Pulmonary artery endothelial cell (primary cell): ENCODE measurements at regions not wholly inside any gene's neighbourhood (a gene's known extent, or its start where the extent isn't known, plus 50 kb on each side); places are given as distances from the start of the nearest gene placed in this dataset.
"Not testable (repeated sequence)": the region's sequence is repeated elsewhere in the genome, so short reads cannot be mapped to it uniquely, and the experiment has no call there.

Experiments
- DNase-seq: peaks from one replicate; pipeline ENCODE4 v3.0.0-alpha.2; 2011; ENCODE audit warnings: low read depth, low spot score

- DNase-seq = no peak
Measured at GRCh38 chr3:191848818-191849217, 387.9 kb downstream of the PYDC2 start.

- DNase-seq = no peak
Measured at GRCh38 chr3:191859531-191859930, 398.6 kb downstream of the PYDC2 start.

DNA sequence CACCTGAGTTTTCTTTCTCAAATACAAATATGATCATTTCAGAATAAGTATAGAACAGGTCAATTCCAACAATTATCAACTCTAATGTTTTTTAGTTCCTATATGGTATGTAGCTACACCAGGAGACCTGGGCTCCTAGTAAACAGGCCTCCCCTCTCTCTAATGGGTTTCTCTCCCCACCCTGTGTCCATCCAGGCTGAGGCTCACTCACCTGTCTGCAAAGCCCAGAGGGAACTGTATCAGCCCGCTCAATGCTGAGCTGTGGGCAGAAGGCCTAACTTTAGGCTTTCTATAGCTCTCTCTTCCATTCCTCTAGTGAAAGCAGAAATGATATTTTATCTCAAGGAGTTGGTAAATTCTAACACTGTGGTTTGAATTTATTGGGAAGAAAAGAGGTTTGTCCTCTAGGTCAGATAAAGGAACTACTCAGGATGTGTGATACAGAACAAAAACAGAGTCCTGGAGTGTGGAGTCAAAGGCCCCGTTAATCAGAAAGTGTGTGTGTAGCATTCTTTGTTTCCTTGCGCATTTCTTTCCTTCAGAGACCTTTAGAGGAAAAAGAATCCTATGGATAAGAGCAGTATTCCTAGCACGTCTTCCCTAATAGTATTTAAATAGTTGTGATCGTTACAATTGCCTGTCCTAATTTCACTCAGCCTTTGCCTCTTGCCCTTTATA, 408.9 kb downstream of the PYDC2 start:
- no peak for DNase-seq

DNA sequence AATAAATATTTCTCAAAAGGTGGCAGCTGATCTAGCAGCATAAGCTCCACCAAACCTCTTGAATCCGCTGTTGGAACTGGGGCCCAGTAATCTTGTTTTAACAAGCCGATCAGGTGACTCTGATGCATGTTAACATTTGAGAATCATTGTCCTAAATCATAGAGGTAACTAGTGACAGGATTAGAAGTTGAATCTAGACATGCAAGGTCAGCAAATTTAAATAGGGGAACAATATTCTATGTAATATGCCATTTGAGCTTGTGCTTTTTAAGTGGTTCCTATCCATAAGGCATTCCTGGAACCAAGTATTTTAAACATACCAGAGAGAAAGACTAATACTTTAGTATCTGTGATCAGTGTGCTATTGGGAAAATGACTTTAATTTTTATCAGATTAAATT, 412.8 kb downstream of the PYDC2 start:
- DNase-seq = no peak

DNA sequence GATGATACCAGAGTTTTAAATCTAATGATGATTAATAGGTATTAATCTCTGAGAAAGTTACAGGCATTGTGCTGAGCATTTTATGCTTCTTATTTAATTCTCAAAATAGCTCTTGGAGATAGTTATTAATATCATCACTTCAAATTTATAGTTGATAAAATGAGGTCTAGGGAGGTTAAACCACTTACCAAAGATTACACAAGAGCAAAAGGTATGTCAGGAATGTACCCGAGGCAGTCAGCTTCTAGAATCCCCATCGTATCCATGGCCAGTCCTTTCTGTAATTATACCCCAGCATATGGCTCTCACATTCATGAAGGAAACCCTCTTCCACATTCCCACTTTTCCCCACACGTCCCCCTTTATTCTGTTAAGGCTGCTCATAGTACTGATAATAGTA, 421.3 kb downstream of the PYDC2 start:
- no peak for DNase-seq

GRCh38 chr3:191884132-191884531, 423.2 kb downstream of the PYDC2 start:
- no peak for DNase-seq

GRCh38 chr3:191889106-191889505, 428.1 kb downstream of the PYDC2 start:
- no peak for DNase-seq

- DNase-seq = no peak
Measured at GRCh38 chr3:191889756-191890155, 428.8 kb downstream of the PYDC2 start.

- no peak for DNase-seq
Measured at GRCh38 chr3:191894406-191894805, 433.4 kb downstream of the PYDC2 start.

GRCh38 chr3:191901741-191902140, 440.8 kb downstream of the PYDC2 start:
- DNase-seq = no peak

GRCh38 chr3:191912616-191913204, 451.7 kb downstream of the PYDC2 start:
- DNase-seq = no peak

GRCh38 chr3:191915712-191916111, 454.7 kb downstream of the PYDC2 start:
- no peak for DNase-seq

DNA sequence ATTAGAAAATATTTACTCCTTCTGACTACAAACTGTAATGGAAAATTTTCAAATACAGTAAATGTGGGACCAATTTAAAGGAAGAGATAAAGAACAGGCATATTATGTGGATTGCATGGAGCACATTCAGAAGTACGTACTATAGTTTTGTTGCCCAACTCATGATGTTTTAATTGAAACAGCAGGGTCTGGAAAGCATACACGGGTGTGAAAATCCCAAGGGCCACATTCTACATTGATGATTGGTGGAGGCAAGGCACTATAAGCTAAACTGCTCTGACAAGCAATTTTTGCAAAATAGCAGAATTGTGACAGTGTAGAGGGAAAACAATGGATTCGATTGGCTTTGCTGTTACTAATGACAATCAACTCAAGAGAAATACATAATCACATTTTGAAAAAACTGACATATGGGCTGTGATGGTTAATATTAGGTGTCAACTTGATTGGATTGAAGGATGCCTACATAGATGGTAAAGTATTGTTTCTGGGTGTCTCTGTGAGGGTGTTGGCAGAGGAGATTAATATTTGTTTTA, 458.6 kb downstream of the PYDC2 start:
- no peak for DNase-seq

DNA sequence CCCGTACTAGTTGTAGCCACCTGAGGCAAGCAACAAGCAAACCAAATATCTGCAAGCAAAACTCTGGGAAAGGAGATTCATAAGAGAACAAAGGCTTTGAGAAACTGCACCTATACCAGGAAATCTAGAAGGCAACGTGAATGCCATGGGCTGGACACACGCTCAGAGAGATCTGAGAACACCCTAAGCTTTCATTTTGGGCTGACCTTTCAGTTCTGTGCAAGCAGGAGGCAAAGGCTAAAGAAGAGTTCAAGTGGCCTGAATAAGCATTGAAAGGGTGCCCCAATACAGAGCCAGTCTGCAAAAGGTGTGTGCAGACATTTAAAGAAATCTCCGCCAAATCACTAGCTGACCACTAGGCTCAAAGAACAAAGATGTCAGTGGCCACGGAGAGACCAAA, 461.6 kb downstream of the PYDC2 start:
- no peak for DNase-seq

DNA sequence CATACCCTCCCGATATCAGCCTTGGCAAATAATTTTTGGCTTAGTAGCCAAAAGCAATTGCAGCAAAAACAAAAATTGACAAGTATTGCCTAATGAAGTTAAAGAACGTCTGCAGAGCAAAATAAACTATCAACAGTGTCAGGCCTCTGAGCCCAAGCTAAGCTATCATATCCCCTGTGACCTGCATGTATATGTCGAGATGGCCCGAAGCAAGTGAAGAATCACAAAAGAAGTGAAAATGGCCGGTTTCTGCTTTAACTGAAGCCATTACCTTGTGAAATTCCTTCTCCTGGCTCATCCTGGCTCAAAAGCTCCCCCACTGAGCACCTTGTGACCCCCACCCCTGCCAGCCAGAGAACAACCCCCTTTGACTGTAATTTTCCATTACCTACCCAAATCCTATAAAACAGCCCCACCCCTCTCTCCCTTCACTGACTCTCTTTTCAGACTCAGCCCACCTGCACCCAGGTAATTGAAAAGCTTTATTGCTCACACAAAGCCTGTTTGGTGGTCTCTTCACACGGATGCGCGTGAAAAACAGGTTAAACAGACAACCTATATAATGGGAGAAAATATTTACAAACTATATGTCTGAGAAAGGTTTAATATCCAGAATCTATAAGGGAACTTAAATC, 466.3 kb downstream of the PYDC2 start:
- DNase-seq = not testable (repeated sequence)

DNA sequence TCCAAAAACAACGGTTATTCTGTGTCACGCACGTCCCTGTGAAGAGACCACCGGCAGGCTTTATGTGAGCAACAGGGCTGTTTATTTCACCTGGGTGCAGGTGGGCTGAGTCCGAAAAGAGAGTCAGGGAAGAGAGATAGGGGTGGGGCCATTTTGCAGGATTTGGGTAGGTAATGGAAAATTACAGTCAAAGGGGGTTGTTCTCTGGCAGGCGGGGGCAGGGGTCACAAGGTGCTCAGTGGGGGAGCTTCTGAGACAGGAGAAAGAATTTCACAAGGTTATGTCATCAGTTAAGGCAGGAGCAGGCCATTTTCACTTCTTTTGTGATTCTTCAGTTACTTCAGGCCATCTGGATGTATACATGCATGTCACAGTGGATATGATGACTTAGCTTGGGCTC, 467.0 kb downstream of the PYDC2 start:
- not testable (repeated sequence) for DNase-seq

DNA sequence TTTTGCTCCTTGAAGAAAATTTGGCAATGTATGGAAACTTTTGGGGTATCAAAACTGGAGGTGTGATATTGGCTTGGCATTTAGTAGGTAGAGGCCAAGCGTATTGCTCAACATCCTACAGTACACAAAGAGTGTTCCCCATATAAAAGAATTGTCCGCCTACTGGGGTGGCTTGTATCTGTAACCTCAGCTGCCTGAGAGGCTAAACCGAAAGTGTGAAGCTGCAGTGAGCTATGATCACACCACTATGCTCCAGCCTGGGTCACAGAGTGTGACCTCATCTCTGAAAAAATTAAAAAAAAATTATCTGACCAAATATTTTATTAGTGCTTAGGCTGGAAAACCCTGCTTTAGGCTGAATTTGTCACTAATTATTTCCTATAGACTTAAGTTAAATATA, 483.9 kb downstream of the PYDC2 start:
- DNase-seq = no peak

GRCh38 chr3:191952186-191952585, 491.2 kb downstream of the PYDC2 start:
- no peak for DNase-seq

GRCh38 chr3:191952609-191953008, 491.6 kb downstream of the PYDC2 start:
- DNase-seq = no peak

- DNase-seq = no peak
Measured at GRCh38 chr3:191958980-191959671, 498.2 kb downstream of the PYDC2 start.

GRCh38 chr3:191959876-191960413, 499.0 kb downstream of the PYDC2 start:
- DNase-seq = no peak

- DNase-seq = no peak
Measured at GRCh38 chr3:191961022-191961421, 500.1 kb downstream of the PYDC2 start.
